Adrenal gland (tissue), 9 donors: ENCODE measurements at regions not wholly inside any gene's neighbourhood (a gene's known extent, or its start where the extent isn't known, plus 50 kb on each side); places are given as distances from the start of the nearest gene placed in this dataset.

Experiments
- DNase-seq, 7 donors: peaks; one replicate each; pipeline ENCODE4 v3.0.0-alpha.2; 2019 to 2020
- H3K27ac ChIP-seq, 5 donors: fragments of 200-600 bp; sonication (generic) in 4 of 5; 1 replicate in 3 of 5; 2 replicates in 2 of 5; pipeline versions ENCODE4 v1.5.1 to v1.8.0; 2016 to 2020; ENCODE audit warnings: mild to moderate bottlenecking in 1 of 5
- H3K27me3 ChIP-seq: fragments of 200-600 bp; 2 replicates; pipeline ENCODE4 v1.8.0; 2021
- H3K36me3 ChIP-seq, 2 donors: fragments of 200-600 bp; replicated peaks in 1 of 2; 1 replicate in 1 of 2; 2 replicates in 1 of 2; pipeline versions ENCODE4 v1.5.1 to v1.8.0; 2018 to 2022
- H3K4me1 ChIP-seq, 2 donors: fragments of 200-600 bp; replicated peaks in 1 of 2; 1 replicate in 1 of 2; 2 replicates in 1 of 2; pipeline versions ENCODE4 v1.5.1 to v1.8.0; 2018 to 2021
- H3K4me3 ChIP-seq, 4 donors: fragments of 200-600 bp; sonication (generic) in 3 of 4; one replicate each; pipeline ENCODE4 v1.5.1; 2016 to 2018
- H3K9me3 ChIP-seq, 3 donors: fragments of 200-600 bp; sonication (generic) in 1 of 3; replicated peaks in 1 of 3; 1 replicate in 2 of 3; 2 replicates in 1 of 3; pipeline versions ENCODE4 v1.5.1 to v1.8.0; 2016 to 2021
- CTCF ChIP-seq, 6 experiments: fragments of 450-650 bp in 4 of 6; fragments of 200-600 bp in 2 of 6; sonication (generic) in 1 of 6; IDR thresholded peaks; 1 replicate in 5 of 6; 2 replicates in 1 of 6; pipeline versions ENCODE4 v1.5.1 to v1.8.0; 2016 to 2021; ENCODE audit warnings: antibody characterized with exemption in 6 of 6, mild to moderate bottlenecking in 2 of 6, moderate library complexity in 1 of 6
- POLR2A ChIP-seq, 2 donors: fragments of 450-650 bp; IDR thresholded peaks; one replicate each; pipeline ENCODE4 v1.6.1; 2017; ENCODE audit warnings: antibody characterized with exemption in 2 of 2, mild to moderate bottlenecking in 2 of 2, moderate library complexity in 1 of 2
- WGBS, 4 donors: extraction: QIAGEN DNeasy Blood & Tissue Kit in 2 of 4; methylation state at CpG; one replicate each; pipeline versions ENCODE4 v1.1.5 to v1.1.7; 2013 to 2017; 5-methylcytosine and 5-hydroxymethylcytosine counted together
- intact Hi-C, 2 donors: fragments of 100-400 bp; cut with DNase I; formaldehyde crosslinking; loops; one replicate each; pipeline versions ENCODE4 v1.14.1 to v1.15.0; 2022 to 2023
- donor health status: healthy with polysubstance abuse.
- donor health status: Bipolar disorder and iron deficiency.
- donor health status: DM: yes; HTN: yes; CAD: no.
- donor health status: DM: no; HTN: no; CAD: no.
- donor health status: DM: no; HTN: no; CAD: no.

GRCh38 chr13:90098577-90098976, 1248.9 kb upstream of the MIR17HG start:
- Histone ChIP-seq H3K4me1 (no peaks in the 10 kb centered on the region), H3K4me3 (no peak overlapping the region), H3K9me3 (no peaks in the 10 kb centered on the region), H3K27ac (no peak overlapping the region), H3K27me3 (no peaks in the 10 kb centered on the region), H3K36me3 (no peaks in the 10 kb centered on the region)
- no peak for TF ChIP-seq CTCF (IDR thresholded peaks at IDR 0.05)
- no peak for TF ChIP-seq POLR2A (IDR thresholded peaks at IDR 0.05)
- 66 to 84% (median 76%) methylated on average over 4 of the region's 4 CpGs for WGBS, 4 donors
- intact Hi-C loops, result no loop called here
- no peak for DNase-seq

- no peaks in the 10 kb centered on the region for H3K27me3 ChIP-seq
- TF ChIP-seq CTCF (IDR thresholded peaks at IDR 0.05), result no peak
- TF ChIP-seq POLR2A (IDR thresholded peaks at IDR 0.05), result no peak
- 81 to 93% (median 86%) methylated on average over 4 of the region's 4 CpGs for WGBS, 4 donors
- H3K36me3 ChIP-seq, result no peaks in the 10 kb centered on the region
- no peak for DNase-seq
- H3K9me3 ChIP-seq, result no peaks in the 10 kb centered on the region
- intact Hi-C loops, result no loop called here
- H3K4me3 ChIP-seq, result no peak overlapping the region
- H3K27ac ChIP-seq, result no peak overlapping the region
- H3K4me1 ChIP-seq, result no peaks in the 10 kb centered on the region
Measured at GRCh38 chr13:90099847-90100246, 1247.6 kb upstream of the MIR17HG start.

DNA sequence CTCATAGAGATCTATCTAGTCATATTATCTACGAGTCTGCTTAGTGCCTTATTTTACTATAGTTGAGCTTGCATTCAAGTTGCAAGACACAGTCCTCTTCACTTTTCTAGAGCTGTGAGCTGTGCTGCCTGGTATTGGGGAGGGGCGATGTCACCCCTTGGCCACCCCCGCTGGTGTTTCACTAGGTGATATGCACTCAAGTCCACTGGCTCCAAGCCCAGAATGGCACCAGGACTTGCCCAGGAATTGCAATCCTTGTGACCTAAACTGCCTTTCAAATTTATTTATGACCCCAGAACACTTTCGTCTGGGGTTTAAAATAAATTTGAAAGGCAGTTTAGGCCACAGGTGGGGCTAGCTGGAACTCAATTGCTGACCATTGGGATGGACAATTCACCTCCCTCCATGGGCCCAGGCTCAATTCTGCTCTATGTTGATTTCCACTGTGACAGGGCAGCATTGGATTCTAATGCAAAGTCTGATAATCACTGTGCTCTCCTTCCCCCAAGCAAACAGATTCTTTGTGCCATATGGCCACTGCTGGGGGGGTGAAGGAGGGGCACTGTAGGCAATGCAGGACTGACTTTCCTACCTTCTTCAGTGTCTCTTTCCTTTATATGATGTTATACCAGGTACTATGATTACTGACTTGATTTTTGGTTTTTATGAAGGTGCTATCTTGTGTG, 1244.2 kb upstream of the MIR17HG start:
- no peak for DNase-seq
- WGBS, 4 donors, result 56 to 94% (median 67%) methylated on average over 3 to 4 of the region's 4 CpGs
- Histone ChIP-seq H3K27me3 (no peaks in the 10 kb centered on the region), H3K4me1 (no peaks in the 10 kb centered on the region), H3K27ac (no peak overlapping the region), H3K36me3 (no peaks in the 10 kb centered on the region), H3K4me3 (no peak overlapping the region), H3K9me3 (no peaks in the 10 kb centered on the region)
- intact Hi-C loops, result no loop called here
- TF ChIP-seq POLR2A (IDR thresholded peaks at IDR 0.05), result no peak
- no peak for TF ChIP-seq CTCF (IDR thresholded peaks at IDR 0.05)

DNA sequence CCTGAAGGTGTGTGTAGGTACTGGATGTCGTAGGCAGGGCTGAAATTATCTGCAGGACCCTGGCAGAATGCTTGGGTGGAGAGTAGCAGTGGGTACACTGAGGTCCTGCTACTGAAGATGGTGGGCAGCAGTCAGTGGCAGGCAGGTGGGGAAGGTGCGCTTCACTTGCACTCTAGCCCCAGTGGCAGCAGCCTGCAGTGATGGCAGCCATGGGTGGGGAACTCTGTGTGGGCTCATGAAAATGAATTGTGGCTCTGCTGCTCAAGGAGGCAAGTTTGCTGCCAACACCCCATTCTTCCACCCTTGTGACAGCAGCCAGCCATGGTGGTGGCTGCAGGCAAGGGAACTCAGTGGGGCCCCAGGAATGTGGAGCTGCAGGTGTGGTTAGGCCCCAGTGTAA, 1242.7 kb upstream of the MIR17HG start:
- H3K27ac ChIP-seq, result no peak overlapping the region
- WGBS, 4 donors, result 80 to 95% (median 89%) methylated on average over 2 of the region's 2 CpGs
- H3K27me3 ChIP-seq, result no peaks in the 10 kb centered on the region
- intact Hi-C loops, result no loop called here
- H3K9me3 ChIP-seq, result no peaks in the 10 kb centered on the region
- no peaks in the 10 kb centered on the region for H3K36me3 ChIP-seq
- H3K4me3 ChIP-seq, result no peak overlapping the region
- TF ChIP-seq POLR2A (IDR thresholded peaks at IDR 0.05), result no peak
- no peak for TF ChIP-seq CTCF (IDR thresholded peaks at IDR 0.05)
- H3K4me1 ChIP-seq, result no peaks in the 10 kb centered on the region
- no peak for DNase-seq
